Astrocyte of the spinal cord (primary cell): ENCODE measurements at regions not wholly inside any gene's neighbourhood (a gene's known extent, or its start where the extent isn't known, plus 50 kb on each side); places are given as distances from the start of the nearest gene placed in this dataset.

Experiments
- DNase-seq: peaks from one replicate; pipeline ENCODE4 v3.0.0; 2011; ENCODE audit warnings: low read depth, low spot score
- H3K4me3 ChIP-seq: 2 replicates; pipeline ENCODE4 v1.5.1; 2011; ENCODE audit warnings: low read depth, mild to moderate bottlenecking, low read length, moderate library complexity
- CTCF ChIP-seq: IDR thresholded peaks from 2 replicates; pipeline ENCODE4 v1.5.1; 2012; ENCODE audit warnings: low read depth, mild to moderate bottlenecking, low read length, inconsistent platforms
- in situ Hi-C: cut with HindIII; loops from 2 replicates; pipeline ENCODE4 v1.10.0; 2017; ENCODE audit warnings: low sequenced_read_pairs

- no peak overlapping the region for H3K4me3 ChIP-seq
- in situ Hi-C loops: no loop called here
- TF ChIP-seq CTCF: peak; percentile 34
- peak; percentile 89 for DNase-seq
Measured at GRCh38 chr2:171225302-171225980, 64.7 kb upstream of the TLK1 start.

- in situ Hi-C loops: no loop called here
- H3K4me3 ChIP-seq: no peak overlapping the region
- TF ChIP-seq CTCF: no peak
- DNase-seq: no peak
Measured at GRCh38 chr2:171217330-171217729, 56.6 kb upstream of the TLK1 start.

GRCh38 chr2:171216631-171217030 is 55.9 kb upstream of the TLK1 start:
- TF ChIP-seq CTCF: no peak
- H3K4me3 ChIP-seq: no peak overlapping the region
- in situ Hi-C loops: no loop called here
- DNase-seq: no peak

GRCh38 chr2:171214093-171214492 is 53.4 kb upstream of the TLK1 start:
- H3K4me3 ChIP-seq: no peak overlapping the region
- in situ Hi-C loops: no loop called here
- no peak for TF ChIP-seq CTCF
- no peak for DNase-seq

- H3K4me3 ChIP-seq: no peak overlapping the region
- TF ChIP-seq CTCF: no peak
- no peak for DNase-seq
- in situ Hi-C loops: no loop called here
Measured at GRCh38 chr2:171210864-171211431, 50.3 kb upstream of the TLK1 start.
